ENCODE measurements at regions not wholly inside any gene's neighbourhood (a gene's known extent, or its start where the extent isn't known, plus 50 kb on each side); places are given as distances from the start of the nearest gene placed in this dataset.
A peak's percentile ranks its signal among the peaks of the same experiment; 100 is the strongest.

- TF ChIP-seq PBX2 (CRISPR knock-in tag; IDR thresholded peaks at IDR 0.05) (no peak), RCOR2 (CRISPR knock-in tag; IDR thresholded peaks at IDR 0.05) (no peak)
Measured at GRCh38 chr1:79117376-79117775, 110.8 kb upstream of the ADGRL4 start (continued).

- Histone ChIP-seq H2AFZ (ENCODE audit: low read length) (no peak overlapping the region), H3K79me2 (ENCODE audit: insufficient read depth, low read length) (no peaks in the 10 kb centered on the region), H3K27me3 (ENCODE audit: control insufficient read depth in 1 of 2, insufficient read depth in 2 of 2, low read length in 2 of 2) (no peaks in the 10 kb centered on the region), H3K4me3 (replicated peaks in 1 of 3; ENCODE audit: insufficient read depth in 1 of 3, low read depth in 2 of 3, low read length in 3 of 3) (no peak overlapping the region), H3K4me1 (ENCODE audit: insufficient read depth, low read length) (no peaks in the 10 kb centered on the region), H3K9me3 (ENCODE audit: low read length) (peaks cover 72% of the 10 kb centered on the region), H3K9ac (ENCODE audit: insufficient read depth, low read depth, low read length) (no peak overlapping the region), H3K27ac (ENCODE audit: extremely low read length, insufficient read depth, low read length) (no peak overlapping the region), H3K36me3 (replicated peaks in 1 of 2; ENCODE audit: control insufficient read depth in 1 of 2, insufficient read depth in 2 of 2, low read length in 2 of 2) (no peaks in the 10 kb centered on the region), H3K4me2 (ENCODE audit: low read depth, low read length) (no peak overlapping the region), H4K20me1 (ENCODE audit: insufficient read depth, low read length) (no peaks in the 10 kb centered on the region)
- ChIA-PET CTCF (ENCODE audit: low intra/inter-chr PET ratio, low total read pairs) (no interaction called here), POLR2A (no interaction called here)
- in situ Hi-C loops (cut with HindIII; ENCODE audit: extremely low pct_ligation_motif_present, low pct_unique_long_range_greater_than_20kb) (no loop called here), intact Hi-C loops (cut with micrococcal nuclease; ENCODE audit: unreplicated experiment) (no loop called here)
- no peak for FAIRE-seq
- BruUV-seq (replicated peaks) = no TSS peak
- DNase-seq (ENCODE audit: low spot score) = no peak
- WGBS (ENCODE audit: low lambda C conversion rate) = 12% methylated on average over 5 of the region's 5 CpGs
- TF ChIP-seq MAFK (conservative IDR thresholded peaks at IDR 0.05 in 1 of 2, IDR thresholded peaks at IDR 0.05 in 1 of 2; ENCODE audit: low read length in 2 of 2) (peak in 1 of 2 experiments; percentile 11; a peak in 1 of 4 replicates), CENPX (CRISPR knock-in tag; IDR thresholded peaks at IDR 0.05) (no peak)
- no peak for ATAC-seq
Measured at GRCh38 chr1:79113836-79114235, 107.3 kb upstream of the ADGRL4 start.

- Histone ChIP-seq H3K9ac (ENCODE audit: insufficient read depth, low read depth, low read length) (no peak overlapping the region), H2AFZ (ENCODE audit: low read length) (no peak overlapping the region), H3K4me2 (ENCODE audit: low read depth, low read length) (no peak overlapping the region), H3K4me1 (ENCODE audit: insufficient read depth, low read length) (no peaks in the 10 kb centered on the region), H3K27ac (ENCODE audit: extremely low read length, insufficient read depth, low read length) (no peak overlapping the region), H3K9me3 (ENCODE audit: low read length) (peaks cover 83% of the 10 kb centered on the region), H4K20me1 (ENCODE audit: insufficient read depth, low read length) (no peaks in the 10 kb centered on the region), H3K4me3 (replicated peaks in 1 of 3; ENCODE audit: insufficient read depth in 1 of 3, low read depth in 2 of 3, low read length in 3 of 3) (no peak overlapping the region), H3K36me3 (replicated peaks in 1 of 2; ENCODE audit: control insufficient read depth in 1 of 2, insufficient read depth in 2 of 2, low read length in 2 of 2) (no peaks in the 10 kb centered on the region), H3K27me3 (ENCODE audit: control insufficient read depth in 1 of 2, insufficient read depth in 2 of 2, low read length in 2 of 2) (no peaks in the 10 kb centered on the region), H3K79me2 (ENCODE audit: insufficient read depth, low read length) (no peaks in the 10 kb centered on the region)
- FAIRE-seq (no peak), DNase-seq (ENCODE audit: low spot score) (no peak), ATAC-seq (no peak)
- in situ Hi-C loops (cut with HindIII; ENCODE audit: extremely low pct_ligation_motif_present, low pct_unique_long_range_greater_than_20kb) (no loop called here), intact Hi-C loops (cut with micrococcal nuclease; ENCODE audit: unreplicated experiment) (no loop called here)
- ChIA-PET POLR2A (no interaction called here), CTCF (ENCODE audit: low intra/inter-chr PET ratio, low total read pairs) (no interaction called here)
- BruUV-seq (replicated peaks) = no TSS peak
- TF ChIP-seq SMC3 (IDR thresholded peaks at IDR 0.05; ENCODE audit: low read length) = no peak
- no peak for TF ChIP-seq SSRP1 (CRISPR knock-in tag; IDR thresholded peaks at IDR 0.05)
- no peak for TF ChIP-seq ZNF607 (CRISPR knock-in tag; IDR thresholded peaks at IDR 0.05; ENCODE audit: borderline replicate concordance)
- no peak for TF ChIP-seq ATF3 (CRISPR knock-in tag; IDR thresholded peaks at IDR 0.05)
- no peak for TF ChIP-seq ZNF570 (CRISPR knock-in tag; IDR thresholded peaks at IDR 0.05; ENCODE audit: borderline replicate concordance)
- TF ChIP-seq IRX3 (CRISPR knock-in tag; IDR thresholded peaks at IDR 0.05; ENCODE audit: borderline replicate concordance, low read depth) = no peak
Measured at GRCh38 chr1:79110749-79111148, 104.2 kb upstream of the ADGRL4 start.

All from HepG2 (cell line).